Dendritic cell treated with granulocyte-macrophage colony-stimulating factor and Interleukin-4, amounts not matched to agents 40 ng/mL and 50 ng/mL, for 4 days (primary cell): ENCODE measurements at regions not wholly inside any gene's neighbourhood (a gene's known extent, or its start where the extent isn't known, plus 50 kb on each side); places are given as distances from the start of the nearest gene placed in this dataset.

Source experiments
- H3K27ac Mint-ChIP-seq: one replicate; pipeline ENCODE4 v1.8.0; 2022; ENCODE audit warnings: mild to moderate bottlenecking, mixed read lengths
- H3K27me3 Mint-ChIP-seq: one replicate; pipeline ENCODE4 v1.8.0; 2022; ENCODE audit warnings: mild to moderate bottlenecking, mixed read lengths
- H3K36me3 Mint-ChIP-seq: one replicate; pipeline ENCODE4 v1.8.0; 2022; ENCODE audit warnings: low read depth, mixed read lengths
- H3K4me1 Mint-ChIP-seq: one replicate; pipeline ENCODE4 v1.8.0; 2022; ENCODE audit warnings: low read depth, mixed read lengths
- H3K4me3 Mint-ChIP-seq: one replicate; pipeline ENCODE4 v1.8.0; 2022; ENCODE audit warnings: mild to moderate bottlenecking, moderate library complexity, mixed read lengths
- H3K9me3 Mint-ChIP-seq: one replicate; pipeline ENCODE4 v1.8.0; 2022; ENCODE audit warnings: mixed read lengths
- intact Hi-C: fragments of 100-400 bp; cut with micrococcal nuclease; formaldehyde crosslinking; loops from one replicate; pipeline ENCODE4 v1.15.0; 2022

DNA sequence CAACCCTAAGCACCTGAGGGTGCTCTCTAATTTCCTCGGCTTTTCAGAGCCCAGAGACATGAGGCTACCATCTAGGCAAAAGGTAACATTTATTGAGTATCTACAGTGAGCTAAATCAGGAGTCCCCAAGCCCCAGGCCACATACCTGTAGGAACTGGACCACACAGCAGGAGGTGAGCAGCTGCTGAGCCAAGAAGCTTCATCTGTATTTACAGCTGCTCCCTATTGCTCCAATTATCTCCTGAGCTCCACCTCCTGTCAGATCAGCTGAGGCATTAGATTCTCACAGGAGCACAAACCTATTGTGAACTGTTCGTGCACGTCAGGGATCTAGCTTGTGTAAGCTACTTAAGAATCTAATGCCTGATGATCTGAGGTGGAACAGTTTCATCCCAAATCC, 70.2 kb downstream of the RND3 start:
- Mint-ChIP-seq H3K9me3 (peaks cover 14% of the 10 kb centered on the region), H3K4me3 (no peak overlapping the region), H3K4me1 (no peaks in the 10 kb centered on the region), H3K36me3 (no peaks in the 10 kb centered on the region), H3K27me3 (no peaks in the 10 kb centered on the region), H3K27ac (no peak overlapping the region)
- intact Hi-C loops, result no loop called here

GRCh38 chr2:150415022-150415421, 72.4 kb downstream of the RND3 start:
- H3K27me3 Mint-ChIP-seq, result no peaks in the 10 kb centered on the region
- no peaks in the 10 kb centered on the region for H3K36me3 Mint-ChIP-seq
- H3K27ac Mint-ChIP-seq, result no peak overlapping the region
- no peaks in the 10 kb centered on the region for H3K4me1 Mint-ChIP-seq
- H3K9me3 Mint-ChIP-seq, result peaks cover 14% of the 10 kb centered on the region
- no peak overlapping the region for H3K4me3 Mint-ChIP-seq
- intact Hi-C loops, result no loop called here

GRCh38 chr2:150413910-150414309, 73.6 kb downstream of the RND3 start:
- Mint-ChIP-seq H3K27me3 (no peaks in the 10 kb centered on the region), H3K27ac (no peak overlapping the region), H3K36me3 (no peaks in the 10 kb centered on the region), H3K4me3 (no peak overlapping the region), H3K9me3 (peaks cover 14% of the 10 kb centered on the region), H3K4me1 (no peaks in the 10 kb centered on the region)
- intact Hi-C loops, result no loop called here

- Mint-ChIP-seq H3K9me3 (peaks cover 14% of the 10 kb centered on the region), H3K4me1 (no peaks in the 10 kb centered on the region), H3K27me3 (no peaks in the 10 kb centered on the region), H3K4me3 (no peak overlapping the region), H3K27ac (no peak overlapping the region), H3K36me3 (no peaks in the 10 kb centered on the region)
- intact Hi-C loops, result no loop called here
Measured at GRCh38 chr2:150413366-150413765, 74.1 kb downstream of the RND3 start.

DNA sequence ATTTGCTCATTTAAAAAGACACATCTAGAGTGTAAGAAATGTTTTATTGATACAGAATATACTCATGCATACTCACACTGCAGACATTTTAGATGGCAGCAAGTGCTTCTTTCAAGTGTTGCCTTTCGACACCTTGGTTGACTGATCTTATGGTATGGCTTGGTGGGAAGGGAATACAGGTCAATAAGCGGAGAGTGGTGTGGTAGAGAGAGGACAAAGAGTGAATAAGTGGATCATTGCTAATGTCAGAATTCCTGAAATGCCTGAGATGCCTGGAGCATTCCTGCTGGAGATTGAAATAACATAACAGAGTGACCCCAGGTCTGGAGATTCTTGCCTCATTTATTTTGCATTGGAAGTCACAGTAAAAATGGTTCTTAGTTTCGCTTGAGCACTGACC, 76.7 kb downstream of the RND3 start:
- H3K9me3 Mint-ChIP-seq, result peaks cover 14% of the 10 kb centered on the region
- H3K4me3 Mint-ChIP-seq, result no peak overlapping the region
- H3K27me3 Mint-ChIP-seq, result no peaks in the 10 kb centered on the region
- intact Hi-C loops, result no loop called here
- no peak overlapping the region for H3K27ac Mint-ChIP-seq
- H3K4me1 Mint-ChIP-seq, result no peaks in the 10 kb centered on the region
- no peaks in the 10 kb centered on the region for H3K36me3 Mint-ChIP-seq

- H3K9me3 Mint-ChIP-seq, result peaks cover 14% of the 10 kb centered on the region
Measured at GRCh38 chr2:150409196-150409595, 78.3 kb downstream of the RND3 start.

GRCh38 chr2:150404147-150404546, 83.3 kb downstream of the RND3 start:
- intact Hi-C loops, result no loop called here
- H3K27ac Mint-ChIP-seq, result no peak overlapping the region
- H3K9me3 Mint-ChIP-seq, result no peaks in the 10 kb centered on the region
- no peaks in the 10 kb centered on the region for H3K36me3 Mint-ChIP-seq
- no peak overlapping the region for H3K4me3 Mint-ChIP-seq
- no peaks in the 10 kb centered on the region for H3K4me1 Mint-ChIP-seq
- no peaks in the 10 kb centered on the region for H3K27me3 Mint-ChIP-seq

More at GRCh38 chr2:150409196-150409595, 78.3 kb downstream of the RND3 start:
- Mint-ChIP-seq H3K36me3 (no peaks in the 10 kb centered on the region), H3K4me1 (no peaks in the 10 kb centered on the region), H3K4me3 (no peak overlapping the region), H3K27ac (no peak overlapping the region), H3K27me3 (no peaks in the 10 kb centered on the region)
- intact Hi-C loops, result no loop called here

DNA sequence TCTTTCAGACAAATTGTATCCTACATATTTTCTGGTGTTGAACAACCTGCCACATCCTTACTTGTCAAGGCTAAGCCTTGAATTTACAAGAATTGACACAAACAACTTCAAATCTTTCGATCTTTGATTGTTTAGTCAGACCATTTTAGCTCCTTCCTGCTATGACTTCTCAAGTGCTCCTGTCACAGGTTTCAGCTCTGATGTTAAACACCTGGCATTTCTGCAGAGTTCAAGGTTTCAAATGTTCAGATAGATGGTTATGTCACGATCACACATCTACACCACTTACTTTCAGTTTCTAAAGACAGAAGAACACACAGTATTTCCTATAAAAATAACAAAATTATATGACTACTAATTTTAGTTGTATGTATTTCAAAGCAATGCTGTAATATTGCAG, 84.0 kb downstream of the RND3 start:
- intact Hi-C loops, result no loop called here
- H3K4me3 Mint-ChIP-seq, result no peak overlapping the region

GRCh38 chr2:150402953-150403352, 84.5 kb downstream of the RND3 start:
- Mint-ChIP-seq H3K27ac (no peak overlapping the region), H3K27me3 (no peaks in the 10 kb centered on the region), H3K4me3 (no peak overlapping the region), H3K4me1 (no peaks in the 10 kb centered on the region), H3K9me3 (no peaks in the 10 kb centered on the region), H3K36me3 (no peaks in the 10 kb centered on the region)
- intact Hi-C loops, result no loop called here

More for the DNA sequence above, 84.0 kb downstream of the RND3 start:
- H3K9me3 Mint-ChIP-seq, result no peaks in the 10 kb centered on the region
- H3K36me3 Mint-ChIP-seq, result no peaks in the 10 kb centered on the region
- no peak overlapping the region for H3K27ac Mint-ChIP-seq
- H3K27me3 Mint-ChIP-seq, result no peaks in the 10 kb centered on the region
- no peaks in the 10 kb centered on the region for H3K4me1 Mint-ChIP-seq

- Mint-ChIP-seq H3K9me3 (no peaks in the 10 kb centered on the region), H3K27ac (no peak overlapping the region)
- intact Hi-C loops, result no loop called here
Measured at GRCh38 chr2:150400849-150401248, 86.6 kb downstream of the RND3 start.

GRCh38 chr2:150392614-150393013, 94.9 kb downstream of the RND3 start:
- Mint-ChIP-seq H3K36me3 (no peaks in the 10 kb centered on the region), H3K4me1 (no peaks in the 10 kb centered on the region), H3K9me3 (peaks cover 20% of the 10 kb centered on the region), H3K27ac (no peak overlapping the region), H3K27me3 (no peaks in the 10 kb centered on the region), H3K4me3 (no peak overlapping the region)
- intact Hi-C loops, result no loop called here

More at GRCh38 chr2:150400849-150401248, 86.6 kb downstream of the RND3 start:
- Mint-ChIP-seq H3K4me1 (no peaks in the 10 kb centered on the region), H3K36me3 (no peaks in the 10 kb centered on the region), H3K4me3 (no peak overlapping the region), H3K27me3 (no peaks in the 10 kb centered on the region)

DNA sequence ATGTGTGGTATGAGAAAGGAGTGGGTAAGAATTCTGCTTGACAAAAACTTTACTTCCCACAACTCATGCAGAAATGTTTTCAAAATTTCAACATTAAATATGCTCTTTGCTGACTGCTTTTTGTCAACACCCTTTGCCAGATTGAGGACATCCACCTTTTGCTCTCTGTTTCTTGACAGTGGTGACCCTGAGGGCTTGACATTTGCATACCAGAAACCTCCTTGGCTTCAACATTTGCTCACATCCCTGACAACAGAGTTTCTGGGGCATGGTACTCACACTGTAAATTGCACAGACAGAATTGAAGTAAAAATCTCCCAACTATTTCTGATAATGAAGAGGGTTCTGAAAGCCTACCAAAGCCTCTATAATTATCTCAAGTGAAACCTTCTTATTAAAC, 95.7 kb downstream of the RND3 start:
- Mint-ChIP-seq H3K27me3 (no peaks in the 10 kb centered on the region), H3K4me1 (no peaks in the 10 kb centered on the region), H3K4me3 (no peak overlapping the region), H3K36me3 (no peaks in the 10 kb centered on the region), H3K27ac (no peak overlapping the region), H3K9me3 (peaks cover 26% of the 10 kb centered on the region)
- intact Hi-C loops, result no loop called here

DNA sequence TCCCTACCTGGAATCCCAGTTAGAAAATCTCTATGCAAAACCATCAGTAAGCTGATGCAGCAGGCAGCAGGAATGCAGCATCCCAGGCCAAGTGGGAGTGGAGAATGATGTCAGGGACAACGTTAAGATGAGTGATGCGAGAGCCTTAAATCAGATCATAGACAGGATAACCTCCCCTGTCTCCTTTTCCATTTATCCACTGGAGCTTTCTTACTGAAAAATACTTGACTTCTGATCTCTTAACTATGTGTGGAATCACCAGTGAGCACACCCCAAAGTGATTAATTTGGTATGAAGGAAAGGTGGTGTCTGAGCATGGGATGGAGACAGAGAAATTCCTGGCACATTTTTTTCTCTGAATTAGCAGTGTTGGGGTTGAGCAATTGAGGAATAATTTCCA, 98.0 kb downstream of the RND3 start:
- peaks cover 32% of the 10 kb centered on the region for H3K9me3 Mint-ChIP-seq
- no peaks in the 10 kb centered on the region for H3K4me1 Mint-ChIP-seq
- intact Hi-C loops, result no loop called here
- no peaks in the 10 kb centered on the region for H3K27me3 Mint-ChIP-seq
- no peak overlapping the region for H3K27ac Mint-ChIP-seq
- no peaks in the 10 kb centered on the region for H3K36me3 Mint-ChIP-seq
- no peak overlapping the region for H3K4me3 Mint-ChIP-seq

- no peak overlapping the region for H3K27ac Mint-ChIP-seq
- no peak overlapping the region for H3K4me3 Mint-ChIP-seq
- H3K4me1 Mint-ChIP-seq, result no peaks in the 10 kb centered on the region
- H3K36me3 Mint-ChIP-seq, result no peaks in the 10 kb centered on the region
- intact Hi-C loops, result no loop called here
- H3K27me3 Mint-ChIP-seq, result no peaks in the 10 kb centered on the region
- H3K9me3 Mint-ChIP-seq, result peaks cover 43% of the 10 kb centered on the region
Measured at GRCh38 chr2:150388289-150388625, 99.2 kb downstream of the RND3 start.

DNA sequence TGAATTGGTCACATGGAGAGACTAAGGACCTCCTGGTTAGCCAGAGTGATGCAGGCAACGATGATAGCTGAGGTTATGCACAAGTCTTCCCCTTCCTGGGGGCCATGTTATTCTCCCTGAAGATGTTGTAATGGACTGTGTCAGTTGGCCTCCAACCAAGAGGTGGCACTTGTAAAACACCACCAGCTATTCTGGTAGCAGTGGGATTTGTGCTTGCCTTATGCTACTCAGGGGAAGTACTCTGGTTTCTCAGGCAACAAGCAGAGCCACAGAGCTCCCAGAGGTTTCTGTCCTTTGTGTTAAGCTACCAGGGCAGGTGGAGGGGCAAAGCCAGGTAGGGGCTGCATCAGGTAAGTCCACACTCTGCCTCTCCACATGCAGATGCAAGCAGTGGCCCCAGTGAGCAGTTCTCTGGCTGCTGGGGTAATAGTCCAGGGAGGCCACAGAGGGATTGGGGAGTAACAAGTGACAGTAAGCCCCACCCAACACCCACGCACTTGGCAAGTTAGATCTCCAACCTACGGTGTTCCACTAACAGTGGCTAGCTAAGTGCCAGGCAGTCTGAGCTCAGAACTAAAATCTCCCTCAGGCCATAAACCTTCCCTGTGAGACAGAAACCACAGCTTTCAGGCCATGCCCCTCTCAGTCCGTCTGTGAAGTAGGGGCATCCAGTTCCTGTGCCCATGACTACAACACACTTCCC, 99.7 kb downstream of the RND3 start:
- Mint-ChIP-seq H3K36me3 (no peaks in the 10 kb centered on the region), H3K4me3 (no peak overlapping the region), H3K27ac (no peak overlapping the region), H3K27me3 (no peaks in the 10 kb centered on the region), H3K4me1 (no peaks in the 10 kb centered on the region), H3K9me3 (peaks cover 49% of the 10 kb centered on the region)
- intact Hi-C loops, result no loop called here
